BJ (cell line): ENCODE measurements at regions not wholly inside any gene's neighbourhood (a gene's known extent, or its start where the extent isn't known, plus 50 kb on each side); places are given as distances from the start of the nearest gene placed in this dataset.

Source experiments
- CTCF ChIA-PET: fragments of 350-600 bp; formaldehyde crosslinking; extraction: SDS; loops from one replicate; lab custom pipeline; 2021; ENCODE audit warnings: antibody characterized with exemption, inconsistent platforms; lab: Yijun Ruan, JAX
- POLR2A ChIA-PET: fragments of 300-600 bp; sonication (Branson Sonifier 250); formaldehyde crosslinking; extraction: SDS; loops from one replicate; lab custom pipeline; 2021; ENCODE audit warnings: antibody characterized with exemption; lab: Charles Lee
- DNase-seq: peaks from one replicate; pipeline ENCODE4 v3.0.0-alpha.2; 2011; ENCODE audit warnings: low read depth
- H3K27me3 ChIP-seq: 2 replicates; pipeline ENCODE4 v1.6.0; 2011; ENCODE audit warnings: low read length; ENCODE audit not compliant: control insufficient read depth, insufficient read depth
- H3K36me3 ChIP-seq: 2 replicates; pipeline ENCODE4 v1.5.1; 2011; ENCODE audit warnings: low read length; ENCODE audit not compliant: control insufficient read depth, insufficient read depth
- H3K4me3 ChIP-seq: 2 replicates; pipeline ENCODE4 v1.5.1; 2011; ENCODE audit warnings: low read depth, mild to moderate bottlenecking, control low read depth, low read length
- CTCF ChIP-seq: IDR thresholded peaks from 2 replicates; pipeline ENCODE4 v1.5.1; 2011; ENCODE audit warnings: low read depth, mild to moderate bottlenecking, control low read depth, inconsistent platforms, low read length, moderate library complexity; ENCODE audit not compliant: insufficient read depth

- no peak for TF ChIP-seq CTCF
- Histone ChIP-seq H3K36me3 (no peaks in the 10 kb centered on the region), H3K4me3 (no peak overlapping the region), H3K27me3 (no peaks in the 10 kb centered on the region)
- no peak for DNase-seq
- POLR2A ChIA-PET: no interaction called here
- CTCF ChIA-PET: no interaction called here
These were observed 922.7 kb upstream of the CHAC2 start for GRCh38 chr2:52844701-52845423.

GRCh38 chr2:52835909-52836308, 931.7 kb upstream of the CHAC2 start:
- Histone ChIP-seq H3K4me3 (no peak overlapping the region), H3K36me3 (no peaks in the 10 kb centered on the region), H3K27me3 (no peaks in the 10 kb centered on the region)
- no peak for DNase-seq
- POLR2A ChIA-PET: no interaction called here
- TF ChIP-seq CTCF: no peak
- CTCF ChIA-PET: no interaction called here

DNA sequence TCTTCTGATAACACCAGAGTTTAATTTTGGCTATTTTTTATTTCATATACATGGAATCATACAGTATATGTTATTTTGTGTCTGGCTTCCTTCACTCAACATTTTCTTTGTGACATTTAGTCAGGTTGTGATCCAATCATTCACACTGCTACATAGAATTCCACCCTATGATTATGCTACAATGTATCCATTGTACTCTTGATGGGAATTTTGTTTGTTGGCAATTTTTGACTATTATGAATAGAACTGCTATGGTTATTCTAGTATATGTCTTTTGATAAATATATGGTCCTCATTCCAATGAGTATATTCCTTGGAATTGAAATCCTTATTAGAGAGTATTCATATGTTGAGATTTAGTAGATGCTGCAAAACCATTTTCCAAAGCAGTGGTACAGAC, 936.4 kb upstream of the CHAC2 start:
- ChIA-PET POLR2A (no interaction called here), CTCF (no interaction called here)

GRCh38 chr2:52828112-52828511, 939.5 kb upstream of the CHAC2 start:
- no peak for TF ChIP-seq CTCF
- Histone ChIP-seq H3K4me3 (no peak overlapping the region), H3K36me3 (no peaks in the 10 kb centered on the region), H3K27me3 (no peaks in the 10 kb centered on the region)
- POLR2A ChIA-PET: no interaction called here
- DNase-seq: no peak
- CTCF ChIA-PET: no interaction called here

More for the DNA sequence above, 936.4 kb upstream of the CHAC2 start:
- TF ChIP-seq CTCF: no peak
- DNase-seq: no peak
- Histone ChIP-seq H3K4me3 (no peak overlapping the region), H3K27me3 (no peaks in the 10 kb centered on the region), H3K36me3 (no peaks in the 10 kb centered on the region)

GRCh38 chr2:52821631-52822030, 946.0 kb upstream of the CHAC2 start:
- no peaks in the 10 kb centered on the region for H3K36me3 ChIP-seq
- H3K4me3 ChIP-seq: no peak overlapping the region
- DNase-seq: no peak
- H3K27me3 ChIP-seq: no peaks in the 10 kb centered on the region
- ChIA-PET CTCF (no interaction called here), POLR2A (no interaction called here)
- TF ChIP-seq CTCF: no peak
